ENCODE measurements at regions not wholly inside any gene's neighbourhood (a gene's known extent, or its start where the extent isn't known, plus 50 kb on each side); places are given as distances from the start of the nearest gene placed in this dataset.
"Not testable (repeated sequence)": the region's sequence is repeated elsewhere in the genome, so short reads cannot be mapped to it uniquely, and the experiment has no call there.

GRCh38 chr5:25969042-25969441 is 1069.3 kb downstream of the CDH9 start:
- TF ChIP-seq POLR2A (IDR thresholded peaks at IDR 0.05; ENCODE audit: extremely low read depth, insufficient read length); MYC (IDR thresholded peaks at IDR 0.05; ENCODE audit: low read depth, low read length); CTCF (IDR thresholded peaks at IDR 0.05; ENCODE audit: low read depth, low read length); MAX (IDR thresholded peaks at IDR 0.05; ENCODE audit: low read depth, low read length): not testable (repeated sequence)

All from NB4 (cell line).